ENCODE measurements at regions not wholly inside any gene's neighbourhood (a gene's known extent, or its start where the extent isn't known, plus 50 kb on each side); places are given as distances from the start of the nearest gene placed in this dataset.

DNA sequence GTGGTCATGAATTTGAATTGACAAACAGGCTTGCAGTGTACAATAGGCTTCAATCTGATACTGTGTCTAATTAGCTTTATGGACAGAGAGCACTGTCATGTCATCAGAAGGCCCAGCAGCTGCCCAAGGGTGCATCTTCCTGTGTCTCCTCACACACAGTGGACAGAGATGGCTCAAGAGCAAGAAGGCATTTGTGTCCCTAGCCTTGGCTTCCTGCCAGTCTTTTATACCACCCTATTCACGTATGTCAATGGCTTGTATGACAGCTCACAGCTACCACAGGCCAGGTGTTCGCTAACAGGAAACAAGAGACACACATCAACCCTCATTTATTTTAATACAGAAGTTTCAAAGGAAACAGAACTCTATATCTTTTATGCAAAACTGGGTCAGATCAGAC lies 874.0 kb upstream of the AGA start:
- no peak overlapping the region for H3K27ac ChIP-seq (replicated peaks)
- TF ChIP-seq CTCF (IDR thresholded peaks at IDR 0.05; ENCODE audit: insufficient read depth, low read length) (no peak), SPI1 (IDR thresholded peaks at IDR 0.05; ENCODE audit: borderline replicate concordance, low read depth) (no peak), POLR2AphosphoS5 (IDR thresholded peaks at IDR 0.05; ENCODE audit: low read depth) (no peak), GABPA (IDR thresholded peaks at IDR 0.05; ENCODE audit: low read depth) (no peak)
- TF ChIP-seq, protein P1, sequence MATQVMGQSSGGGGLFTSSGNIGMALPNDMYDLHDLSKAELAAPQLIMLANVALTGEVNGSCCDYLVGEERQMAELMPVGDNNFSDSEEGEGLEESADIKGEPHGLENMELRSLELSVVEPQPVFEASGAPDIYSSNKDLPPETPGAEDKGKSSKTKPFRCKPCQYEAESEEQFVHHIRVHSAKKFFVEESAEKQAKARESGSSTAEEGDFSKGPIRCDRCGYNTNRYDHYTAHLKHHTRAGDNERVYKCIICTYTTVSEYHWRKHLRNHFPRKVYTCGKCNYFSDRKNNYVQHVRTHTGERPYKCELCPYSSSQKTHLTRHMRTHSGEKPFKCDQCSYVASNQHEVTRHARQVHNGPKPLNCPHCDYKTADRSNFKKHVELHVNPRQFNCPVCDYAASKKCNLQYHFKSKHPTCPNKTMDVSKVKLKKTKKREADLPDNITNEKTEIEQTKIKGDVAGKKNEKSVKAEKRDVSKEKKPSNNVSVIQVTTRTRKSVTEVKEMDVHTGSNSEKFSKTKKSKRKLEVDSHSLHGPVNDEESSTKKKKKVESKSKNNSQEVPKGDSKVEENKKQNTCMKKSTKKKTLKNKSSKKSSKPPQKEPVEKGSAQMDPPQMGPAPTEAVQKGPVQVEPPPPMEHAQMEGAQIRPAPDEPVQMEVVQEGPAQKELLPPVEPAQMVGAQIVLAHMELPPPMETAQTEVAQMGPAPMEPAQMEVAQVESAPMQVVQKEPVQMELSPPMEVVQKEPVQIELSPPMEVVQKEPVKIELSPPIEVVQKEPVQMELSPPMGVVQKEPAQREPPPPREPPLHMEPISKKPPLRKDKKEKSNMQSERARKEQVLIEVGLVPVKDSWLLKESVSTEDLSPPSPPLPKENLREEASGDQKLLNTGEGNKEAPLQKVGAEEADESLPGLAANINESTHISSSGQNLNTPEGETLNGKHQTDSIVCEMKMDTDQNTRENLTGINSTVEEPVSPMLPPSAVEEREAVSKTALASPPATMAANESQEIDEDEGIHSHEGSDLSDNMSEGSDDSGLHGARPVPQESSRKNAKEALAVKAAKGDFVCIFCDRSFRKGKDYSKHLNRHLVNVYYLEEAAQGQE (IDR thresholded peaks at IDR 0.05; ENCODE audit: insufficient replicate concordance, low read depth): no peak
- H3K27me3 ChIP-seq (ENCODE audit: insufficient read depth, poor library complexity, severe bottlenecking): no peaks in the 10 kb centered on the region
- no peak overlapping the region for H3K4me3 ChIP-seq (replicated peaks; ENCODE audit: insufficient read depth, low read length)
- no peak for DNase-seq (ENCODE audit: low read depth in 1 of 2, low spot score in 1 of 2)

DNA sequence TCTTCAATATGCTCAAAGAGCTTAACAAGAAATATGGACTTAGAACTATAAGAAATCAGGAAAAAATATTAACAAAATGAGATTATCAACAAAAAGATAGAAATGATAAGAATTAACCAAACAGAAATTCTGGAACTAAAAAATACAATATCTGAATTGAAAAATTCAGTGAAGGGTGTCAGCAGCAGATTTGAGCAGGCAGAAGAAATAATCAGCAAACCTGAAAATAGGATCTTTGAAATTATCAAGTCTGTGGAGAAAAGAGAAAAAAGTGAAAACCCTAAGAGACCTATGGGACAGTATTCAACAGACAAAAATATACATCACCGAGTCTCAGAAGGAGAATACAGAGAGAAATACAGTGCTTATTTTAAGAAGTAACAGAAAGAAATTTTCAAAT lies 877.8 kb upstream of the AGA start:
- no peak for TF ChIP-seq GABPA (IDR thresholded peaks at IDR 0.05; ENCODE audit: low read depth)
- TF ChIP-seq, protein P1 (IDR thresholded peaks at IDR 0.05; ENCODE audit: insufficient replicate concordance, low read depth): no peak
- TF ChIP-seq CTCF (IDR thresholded peaks at IDR 0.05; ENCODE audit: insufficient read depth, low read length): no peak
- no peak for TF ChIP-seq POLR2AphosphoS5 (IDR thresholded peaks at IDR 0.05; ENCODE audit: low read depth)
- no peak for TF ChIP-seq SPI1 (IDR thresholded peaks at IDR 0.05; ENCODE audit: borderline replicate concordance, low read depth)
- H3K27me3 ChIP-seq (ENCODE audit: insufficient read depth, poor library complexity, severe bottlenecking): no peaks in the 10 kb centered on the region
- no peak overlapping the region for H3K27ac ChIP-seq (replicated peaks)
- no peak overlapping the region for H3K4me3 ChIP-seq (replicated peaks; ENCODE audit: insufficient read depth, low read length)
- no peak for DNase-seq (ENCODE audit: low read depth in 1 of 2, low spot score in 1 of 2)

GRCh38 chr4:178322524-178323183 lies 880.4 kb upstream of the AGA start:
- TF ChIP-seq, protein P1 (IDR thresholded peaks at IDR 0.05; ENCODE audit: insufficient replicate concordance, low read depth): no peak
- TF ChIP-seq POLR2AphosphoS5 (IDR thresholded peaks at IDR 0.05; ENCODE audit: low read depth) (no peak), GABPA (IDR thresholded peaks at IDR 0.05; ENCODE audit: low read depth) (no peak), SPI1 (IDR thresholded peaks at IDR 0.05; ENCODE audit: borderline replicate concordance, low read depth) (no peak), CTCF (IDR thresholded peaks at IDR 0.05; ENCODE audit: insufficient read depth, low read length) (no peak)
- no peaks in the 10 kb centered on the region for H3K27me3 ChIP-seq (ENCODE audit: insufficient read depth, poor library complexity, severe bottlenecking)
- H3K4me3 ChIP-seq (replicated peaks; ENCODE audit: insufficient read depth, low read length): no peak overlapping the region
- H3K27ac ChIP-seq (replicated peaks): no peak overlapping the region
- DNase-seq (ENCODE audit: low read depth in 1 of 2, low spot score in 1 of 2): no peak

Measured in HL-60 (cell line).